A549 (cell line): ENCODE measurements at regions not wholly inside any gene's neighbourhood (a gene's known extent, or its start where the extent isn't known, plus 50 kb on each side); places are given as distances from the start of the nearest gene placed in this dataset.

Experiments
- ATAC-seq, 2 experiments: fragments of 200-7000 bp in 1 of 2; fragments of >200 bp in 1 of 2; cut with Nextera tagmentation in 1 of 2; cut with Tn5 transposase in 1 of 2; 3 replicates each; pipeline versions ENCODE4 v1.8.0 to v1.9.1; 2018 to 2020; ENCODE audit warnings: mild to moderate bottlenecking in 1 of 2, moderate library complexity in 1 of 2
- CTCF ChIA-PET: fragments of 300-600 bp; sonication (Branson Sonifier 250); formaldehyde crosslinking; extraction: SDS; loops from one replicate; lab custom pipeline; 2021; ENCODE audit warnings: antibody characterized with exemption, inconsistent platforms; lab: Yijun Ruan, JAX
- POLR2A ChIA-PET: fragments of 350-600 bp; formaldehyde crosslinking; extraction: SDS; loops from one replicate; lab custom pipeline; 2021; ENCODE audit warnings: antibody characterized with exemption, inconsistent platforms; lab: Yijun Ruan, JAX
- DNase-seq, 2 experiments: peaks; one replicate each; pipeline versions ENCODE4 v3.0.0 to v3.0.0-alpha.2; 2011 to 2016; ENCODE audit warnings: low read depth in 1 of 2, low spot score in 1 of 2
- FAIRE-seq: peaks from 2 replicates; lab custom pipeline; 2011; peaks lifted over from hg19 to GRCh38; lab: Jason Lieb, UNC
- H3K27ac ChIP-seq, 2 experiments: fragments of >200 bp; sonication (Bioruptor Twin); formaldehyde crosslinking; 3 replicates each; pipeline ENCODE4 v1.5.1; 2016 to 2017
- H3K4me1 ChIP-seq: fragments of >200 bp; sonication (Bioruptor Twin); formaldehyde crosslinking; 3 replicates; pipeline ENCODE4 v1.6.1; 2016
- H3K4me2 ChIP-seq: fragments of >200 bp; sonication (Bioruptor Twin); formaldehyde crosslinking; 3 replicates; pipeline ENCODE4 v1.6.1; 2016
- H3K4me3 ChIP-seq: fragments of >200 bp; sonication (Bioruptor Twin); formaldehyde crosslinking; 3 replicates; pipeline ENCODE4 v1.5.1; 2016
- H3K9me3 ChIP-seq: fragments of >200 bp; sonication (Bioruptor Twin); formaldehyde crosslinking; 3 replicates; pipeline ENCODE4 v1.6.1; 2016
- CBX2 ChIP-seq: fragments of 200-600 bp; sonication (generic); IDR thresholded peaks from 2 replicates; pipeline ENCODE4 v1.6.1; 2016; ENCODE audit warnings: low read depth, mild to moderate bottlenecking, borderline replicate concordance
- EHF ChIP-seq: fragments of 250-450 bp; sonication (Bioruptor Pico); IDR thresholded peaks from 2 replicates; pipeline ENCODE4 v1.5.0; 2020; ENCODE audit warnings: mild to moderate bottlenecking
- EHMT2 ChIP-seq: fragments of 200-600 bp; sonication (generic); IDR thresholded peaks from 2 replicates; pipeline ENCODE4 v1.6.1; 2016; ENCODE audit warnings: antibody characterized with exemption, low read depth, mild to moderate bottlenecking, moderate library complexity
- ELK1 ChIP-seq: fragments of 150-350 bp; IDR thresholded peaks from 2 replicates; pipeline ENCODE4 v1.6.1; 2014; ENCODE audit warnings: low read depth, mild to moderate bottlenecking, low read length
- EP300 ChIP-seq, 2 experiments: fragments of >200 bp; sonication (Bioruptor Twin); formaldehyde crosslinking; IDR thresholded peaks; 2 replicates in 1 of 2; 3 replicates in 1 of 2; pipeline ENCODE4 v1.6.1; 2016 to 2017
- FOSB ChIP-seq: fragments of 250-450 bp; sonication (Bioruptor Pico); IDR thresholded peaks from 2 replicates; pipeline ENCODE4 v1.5.0; 2020; ENCODE audit warnings: mild to moderate bottlenecking, moderate library complexity
- FOSL2 ChIP-seq, 2 experiments: fragments of 450-650 bp in 1 of 2; fragments of >200 bp in 1 of 2; sonication (Bioruptor Twin) in 1 of 2; formaldehyde crosslinking; IDR thresholded peaks; 2 replicates each; pipeline versions ENCODE4 v1.5.0 to v1.6.1; 2016 to 2020; ENCODE audit warnings: mild to moderate bottlenecking in 1 of 2, moderate library complexity in 1 of 2
- HDAC2 ChIP-seq: fragments of 200-600 bp; sonication (generic); IDR thresholded peaks from 2 replicates; pipeline ENCODE4 v1.6.1; 2016
- HES2 ChIP-seq: fragments of >200 bp; sonication (Bioruptor Twin); formaldehyde crosslinking; IDR thresholded peaks from 2 replicates; pipeline ENCODE4 v1.6.1; 2016
- HOXA7 ChIP-seq: fragments of 250-450 bp; sonication (Bioruptor Pico); IDR thresholded peaks from 2 replicates; pipeline ENCODE4 v1.5.0; 2020; ENCODE audit warnings: mild to moderate bottlenecking, moderate library complexity
- HOXB13 ChIP-seq: fragments of 250-450 bp; sonication (Bioruptor Pico); IDR thresholded peaks from 2 replicates; pipeline ENCODE4 v1.5.0; 2020; ENCODE audit warnings: low read depth, mild to moderate bottlenecking, moderate library complexity
- JUNB ChIP-seq: fragments of >200 bp; sonication (Bioruptor Twin); formaldehyde crosslinking; IDR thresholded peaks from 2 replicates; pipeline ENCODE4 v1.6.1; 2016
- KDM5A ChIP-seq: fragments of 200-600 bp; sonication (generic); IDR thresholded peaks from 2 replicates; pipeline ENCODE4 v1.6.1; 2016; ENCODE audit warnings: antibody characterized with exemption, mild to moderate bottlenecking
- MAZ ChIP-seq: fragments of 150-350 bp; IDR thresholded peaks from 2 replicates; pipeline ENCODE4 v1.6.1; 2014; ENCODE audit warnings: antibody characterized with exemption, low read depth, low read length, borderline replicate concordance
- MYC ChIP-seq: IDR thresholded peaks from 2 replicates; pipeline ENCODE4 v1.6.1; 2012; ENCODE audit warnings: mild to moderate bottlenecking, inconsistent platforms, low read length, improper control_type of control experiment, borderline replicate concordance
- NFE2L2 ChIP-seq: fragments of 150-350 bp; conservative IDR thresholded peaks from 2 replicates; pipeline ENCODE4 v1.6.1; 2014; ENCODE audit warnings: low read length
- NR3C1 ChIP-seq: fragments of >200 bp; sonication (Bioruptor Twin); formaldehyde crosslinking; IDR thresholded peaks from 3 replicates; pipeline ENCODE4 v1.6.1; 2017
- PHF8 ChIP-seq: fragments of 200-600 bp; sonication (generic); IDR thresholded peaks from 2 replicates; pipeline ENCODE4 v1.6.1; 2016; ENCODE audit warnings: low read depth, mild to moderate bottlenecking, antibody characterized with exemption, moderate library complexity, borderline replicate concordance
- POLR2A ChIP-seq: IDR thresholded peaks from 2 replicates; pipeline ENCODE4 v1.6.1; 2012; ENCODE audit warnings: mild to moderate bottlenecking, low read length
- POLR2AphosphoS2 ChIP-seq: conservative IDR thresholded peaks from 2 replicates; pipeline ENCODE4 v1.6.1; 2012; ENCODE audit warnings: low read length, improper control_type of control experiment, inconsistent platforms
- RARB ChIP-seq: fragments of 250-450 bp; sonication (Bioruptor Pico); IDR thresholded peaks from 2 replicates; pipeline ENCODE4 v1.8.0; 2021; ENCODE audit warnings: mild to moderate bottlenecking, moderate library complexity
- RNF2 ChIP-seq: fragments of 200-600 bp; sonication (generic); IDR thresholded peaks from 2 replicates; pipeline ENCODE4 v1.6.1; 2016; ENCODE audit warnings: low read depth, mild to moderate bottlenecking, antibody characterized with exemption, moderate library complexity, borderline replicate concordance
- SREBF2 ChIP-seq: fragments of 450-650 bp; IDR thresholded peaks from 2 replicates; pipeline ENCODE4 v1.6.1; 2014; ENCODE audit warnings: mild to moderate bottlenecking, moderate library complexity
- TFCP2L1 ChIP-seq: fragments of 250-450 bp; sonication (Bioruptor Pico); IDR thresholded peaks from 2 replicates; pipeline ENCODE4 v1.5.0; 2021; ENCODE audit warnings: mild to moderate bottlenecking
- USF2 ChIP-seq: fragments of 450-650 bp; IDR thresholded peaks from 2 replicates; pipeline ENCODE4 v1.6.1; 2014; ENCODE audit warnings: antibody characterized with exemption
- ZFP36 ChIP-seq: fragments of 450-650 bp; IDR thresholded peaks from 2 replicates; pipeline ENCODE4 v1.6.1; 2014; ENCODE audit warnings: borderline replicate concordance; ENCODE audit not compliant: partially characterized antibody
- ZNF302 ChIP-seq: fragments of 250-450 bp; sonication (Bioruptor Pico); IDR thresholded peaks from 2 replicates; pipeline ENCODE4 v1.9.0; 2021; ENCODE audit warnings: inconsistent platforms, mild to moderate bottlenecking, moderate library complexity
- WGBS: methylation state at CpG from one replicate; pipeline ENCODE4 v1.1.6; 2017; ENCODE audit errors: missing lambda C conversion rate; 5-methylcytosine and 5-hydroxymethylcytosine counted together

GRCh38 chr3:107913701-107914100, 177.1 kb downstream of the CD47 start:
- no peaks in the 10 kb centered on the region for H3K4me1 ChIP-seq
- no peak for FAIRE-seq

GRCh38 chr3:107911337-107912000, 179.4 kb downstream of the CD47 start:
- Histone ChIP-seq H3K27ac (no peak overlapping the region), H3K4me1 (no peaks in the 10 kb centered on the region), H3K4me2 (no peak overlapping the region), H3K9me3 (no peaks in the 10 kb centered on the region), H3K4me3 (no peak overlapping the region)
- 36% methylated on average over 3 of the region's 3 CpGs for WGBS
- FAIRE-seq (no peak), ATAC-seq (no peak; a peak in 1 of 6 replicates), DNase-seq (no peak)
- TF ChIP-seq EHF (CRISPR knock-in tag) (no peak), POLR2AphosphoS2 (no peak), RNF2 (no peak), EHMT2 (no peak), HES2 (no peak), FOSB (CRISPR knock-in tag) (no peak), POLR2A (no peak), KDM5A (no peak), SREBF2 (no peak), FOSL2 (IDR thresholded peaks at IDR 0.05) (no peak), FOSL2 (CRISPR knock-in tag; IDR thresholded peaks at IDR 0.05) (no peak), RARB (CRISPR knock-in tag) (no peak), CBX2 (no peak), ZNF302 (CRISPR knock-in tag) (no peak), HDAC2 (no peak), MAZ (no peak), ZFP36 (no peak), NR3C1 (no peak), HOXA7 (no peak), MYC (no peak), USF2 (no peak)
- POLR2A ChIA-PET = no interaction called here
- CTCF ChIA-PET = interaction anchor here (0.6 to 1.5 kb wide), 4 partner anchors 16 to 566 kb away, joined by 3 to 6 read pairs (median 3); no protein-coding TSS in a partner anchor

More at GRCh38 chr3:107913701-107914100, 177.1 kb downstream of the CD47 start:
- ATAC-seq (no peak), DNase-seq (no peak)
- Histone ChIP-seq H3K9me3 (peaks cover 4% of the 10 kb centered on the region; the same call in 1 of the 3 replicates), H3K4me2 (no peak overlapping the region)
- no peak for TF ChIP-seq HOXA7
- no peak for TF ChIP-seq NR3C1
- TF ChIP-seq JUNB = no peak
- no peak for TF ChIP-seq PHF8
- no peak for TF ChIP-seq TFCP2L1 (CRISPR knock-in tag)
- no peak for TF ChIP-seq NFE2L2
- no peak for TF ChIP-seq EP300 (IDR thresholded peaks at IDR 0.05)
- no peak for TF ChIP-seq HES2
- TF ChIP-seq HOXB13 (CRISPR knock-in tag) = no peak
- TF ChIP-seq ELK1 = no peak
- no peak for TF ChIP-seq HDAC2
- TF ChIP-seq RARB (CRISPR knock-in tag) = no peak
- no peak for TF ChIP-seq ZFP36
- TF ChIP-seq, all 56 proteins: peak for 0
- ChIA-PET CTCF (interaction anchor here (2.0 kb wide), 1 partner anchor 14 kb away, joined by 4 read pairs; no protein-coding TSS in a partner anchor), POLR2A (no interaction called here)
- H3K4me3 ChIP-seq = no peak overlapping the region
- H3K27ac ChIP-seq = no peak overlapping the region
